GM23338 (cell line): ENCODE measurements at regions not wholly inside any gene's neighbourhood (a gene's known extent, or its start where the extent isn't known, plus 50 kb on each side); places are given as distances from the start of the nearest gene placed in this dataset.

Experiments used
- ATAC-seq: fragments of 200-7000 bp; cut with Tn5 transposase; 3 replicates; pipeline ENCODE4 v1.9.1; 2020
- DNase-seq: peaks from one replicate; pipeline ENCODE4 v3.0.0-alpha.2; 2015; ENCODE audit warnings: low spot score
- H2AFZ ChIP-seq: fragments of 200-600 bp; sonication (generic); 2 replicates; pipeline ENCODE4 v1.8.0; 2016; ENCODE audit warnings: antibody characterized with exemption, mild to moderate bottlenecking, moderate library complexity
- H3F3A ChIP-seq: fragments of 200-600 bp; sonication (generic); replicated peaks from 2 replicates; pipeline ENCODE4 v1.8.0; 2017; ENCODE audit warnings: antibody characterized with exemption, mixed run types, low read depth
- H3K27ac ChIP-seq: fragments of 200-600 bp; sonication (generic); 2 replicates; pipeline ENCODE4 v1.6.1; 2016; ENCODE audit warnings: low read depth
- H3K27me3 ChIP-seq: fragments of 200-600 bp; sonication (generic); 2 replicates; pipeline ENCODE4 v1.8.0; 2016; ENCODE audit warnings: mild to moderate bottlenecking, mixed run types, moderate library complexity; ENCODE audit not compliant: insufficient read depth
- H3K36me3 ChIP-seq: fragments of 200-600 bp; sonication (generic); 2 replicates; pipeline ENCODE4 v1.8.0; 2016; ENCODE audit warnings: mild to moderate bottlenecking; ENCODE audit not compliant: insufficient read depth
- H3K4me1 ChIP-seq: fragments of 200-600 bp; sonication (generic); 2 replicates; pipeline ENCODE4 v1.8.0; 2016; ENCODE audit warnings: mild to moderate bottlenecking, moderate library complexity; ENCODE audit not compliant: insufficient read depth
- H3K4me2 ChIP-seq: fragments of 200-600 bp; sonication (generic); 2 replicates; pipeline ENCODE4 v1.7.1; 2017; ENCODE audit warnings: mixed run types
- H3K4me3 ChIP-seq: fragments of 200-600 bp; sonication (generic); 2 replicates; pipeline ENCODE4 v1.6.1; 2016; ENCODE audit warnings: mixed run types
- H3K79me2 ChIP-seq: fragments of 200-600 bp; sonication (generic); replicated peaks from 2 replicates; pipeline ENCODE4 v1.8.0; 2017; ENCODE audit warnings: mild to moderate bottlenecking; ENCODE audit not compliant: insufficient read depth
- H3K9me2 ChIP-seq: fragments of 200-600 bp; sonication (generic); 2 replicates; pipeline ENCODE4 v1.8.0; 2017; ENCODE audit not compliant: insufficient read depth
- H4K20me1 ChIP-seq: fragments of 200-600 bp; sonication (generic); replicated peaks from 2 replicates; pipeline ENCODE4 v1.8.0; 2017; ENCODE audit warnings: mild to moderate bottlenecking; ENCODE audit not compliant: insufficient read depth
- H3K27ac Mint-ChIP-seq: 2 replicates; pipeline ENCODE4 v1.8.0; 2020; ENCODE audit warnings: inconsistent platforms, mild to moderate bottlenecking, moderate library complexity, mixed read lengths
- H3K27me3 Mint-ChIP-seq: 3 replicates; pipeline ENCODE4 v1.8.0; 2022; ENCODE audit warnings: low read depth, mild to moderate bottlenecking, moderate library complexity, mixed read lengths, inconsistent platforms; ENCODE audit not compliant: insufficient read depth, poor library complexity
- H3K36me3 Mint-ChIP-seq: 3 replicates; pipeline ENCODE4 v1.8.0; 2021; ENCODE audit warnings: low read depth, mild to moderate bottlenecking, inconsistent platforms, moderate library complexity, mixed read lengths
- H3K4me1 Mint-ChIP-seq: 3 replicates; pipeline ENCODE4 v1.8.0; 2020; ENCODE audit warnings: mild to moderate bottlenecking, inconsistent platforms, mixed read lengths
- H3K4me3 Mint-ChIP-seq: 3 replicates; pipeline ENCODE4 v1.8.0; 2021; ENCODE audit warnings: moderate library complexity, mild to moderate bottlenecking, inconsistent platforms, mixed read lengths
- H3K9me3 Mint-ChIP-seq: 3 replicates; pipeline ENCODE4 v1.8.0; 2020; ENCODE audit warnings: moderate library complexity, mild to moderate bottlenecking, inconsistent platforms, mixed read lengths
- CTCF ChIP-seq, 2 experiments: fragments of 200-600 bp in 1 of 2; sonication (generic) in 1 of 2; conservative IDR thresholded peaks; 2 replicates each; pipeline versions ENCODE4 v1.5.1 to v1.6.1; 2016 to 2017; ENCODE audit warnings: antibody characterized with exemption in 2 of 2, low read depth in 2 of 2, mild to moderate bottlenecking in 2 of 2, moderate library complexity in 1 of 2
- ETS1 ChIP-seq: IDR thresholded peaks from 2 replicates; pipeline ENCODE4 v1.6.1; 2016; ENCODE audit warnings: antibody characterized with exemption
- EZH2 ChIP-seq: fragments of 200-600 bp; sonication (generic); IDR thresholded peaks from one replicate; pipeline ENCODE4 v1.8.0; 2017; ENCODE audit warnings: antibody characterized with exemption, mild to moderate bottlenecking, low read depth; ENCODE audit not compliant: unreplicated experiment
- EZH2phosphoT487 ChIP-seq: fragments of 200-600 bp; sonication (generic); IDR thresholded peaks from one replicate; pipeline ENCODE4 v1.8.1; 2018; ENCODE audit warnings: antibody characterized with exemption; ENCODE audit not compliant: unreplicated experiment
- NANOG ChIP-seq: IDR thresholded peaks from 2 replicates; pipeline ENCODE4 v1.6.1; 2016; ENCODE audit warnings: antibody characterized with exemption, borderline replicate concordance
- POLR2AphosphoS5 ChIP-seq: IDR thresholded peaks from 2 replicates; pipeline ENCODE4 v1.6.1; 2016; ENCODE audit warnings: antibody characterized with exemption, low read depth
- REST ChIP-seq: IDR thresholded peaks from one replicate; pipeline ENCODE4 v1.6.1; 2018; ENCODE audit warnings: antibody characterized with exemption; ENCODE audit not compliant: unreplicated experiment
- STAT1 ChIP-seq: IDR thresholded peaks from one replicate; pipeline ENCODE4 v1.6.1; 2016; ENCODE audit warnings: antibody characterized with exemption; ENCODE audit not compliant: unreplicated experiment
- ZNF114 ChIP-seq: fragments of 250-450 bp; sonication (Bioruptor Pico); IDR thresholded peaks from 2 replicates; pipeline ENCODE4 v1.5.0; 2020; ENCODE audit warnings: mild to moderate bottlenecking, moderate library complexity
- ZNF331 ChIP-seq: fragments of 250-450 bp; sonication (Bioruptor Pico); IDR thresholded peaks from 2 replicates; pipeline ENCODE4 v1.5.0; 2020; ENCODE audit warnings: low read depth, mild to moderate bottlenecking, moderate library complexity
- TF ChIP-seq, protein P1 (sequence below): fragments of 250-450 bp; sonication (Bioruptor Pico); IDR thresholded peaks from 2 replicates; pipeline ENCODE4 v1.5.0; 2020; ENCODE audit warnings: mild to moderate bottlenecking, moderate library complexity

DNA sequence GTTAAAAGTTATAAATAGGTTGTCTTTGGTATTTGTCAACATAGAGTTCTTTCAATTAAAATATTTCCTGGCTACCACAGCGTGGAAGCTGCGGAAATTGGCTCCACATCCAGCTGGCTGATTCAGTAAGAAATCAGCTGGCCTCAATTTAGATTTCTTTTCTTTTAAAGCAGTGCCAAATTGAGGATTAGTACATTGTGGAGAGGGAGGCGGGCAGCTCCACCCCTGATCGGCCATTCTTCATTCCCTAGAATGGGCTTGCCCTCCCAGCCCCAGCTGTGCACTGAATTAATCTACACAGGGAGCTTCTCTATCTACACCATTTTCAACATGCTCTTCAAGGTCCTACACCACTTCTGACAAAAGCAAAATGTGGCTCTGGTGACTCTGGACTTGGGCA lies 624.8 kb downstream of the DACH1 start:
- H3K27ac Mint-ChIP-seq = no peak overlapping the region; the same call in 1 of the 2 replicates
- no peaks in the 10 kb centered on the region for H3K27me3 Mint-ChIP-seq
- Histone ChIP-seq H3K79me2 (no peaks in the 10 kb centered on the region), H3K4me2 (no peak overlapping the region), H3F3A (no peaks in the 10 kb centered on the region), H3K27ac (no peak overlapping the region), H3K36me3 (no peaks in the 10 kb centered on the region), H2AFZ (peak overlapping the region; percentile 12; the same call in 1 of the 2 replicates), H4K20me1 (no peaks in the 10 kb centered on the region), H3K4me3 (no peak overlapping the region), H3K9me2 (no peaks in the 10 kb centered on the region), H3K4me1 (no peaks in the 10 kb centered on the region; the same call in 1 of the 2 replicates), H3K27me3 (no peaks in the 10 kb centered on the region)
- no peak overlapping the region for H3K4me3 Mint-ChIP-seq
- no peak for ATAC-seq
- H3K36me3 Mint-ChIP-seq = no peaks in the 10 kb centered on the region
- H3K9me3 Mint-ChIP-seq = no peaks in the 10 kb centered on the region
- no peak for TF ChIP-seq EZH2phosphoT487
- TF ChIP-seq POLR2AphosphoS5 = no peak
- TF ChIP-seq, protein P1, sequence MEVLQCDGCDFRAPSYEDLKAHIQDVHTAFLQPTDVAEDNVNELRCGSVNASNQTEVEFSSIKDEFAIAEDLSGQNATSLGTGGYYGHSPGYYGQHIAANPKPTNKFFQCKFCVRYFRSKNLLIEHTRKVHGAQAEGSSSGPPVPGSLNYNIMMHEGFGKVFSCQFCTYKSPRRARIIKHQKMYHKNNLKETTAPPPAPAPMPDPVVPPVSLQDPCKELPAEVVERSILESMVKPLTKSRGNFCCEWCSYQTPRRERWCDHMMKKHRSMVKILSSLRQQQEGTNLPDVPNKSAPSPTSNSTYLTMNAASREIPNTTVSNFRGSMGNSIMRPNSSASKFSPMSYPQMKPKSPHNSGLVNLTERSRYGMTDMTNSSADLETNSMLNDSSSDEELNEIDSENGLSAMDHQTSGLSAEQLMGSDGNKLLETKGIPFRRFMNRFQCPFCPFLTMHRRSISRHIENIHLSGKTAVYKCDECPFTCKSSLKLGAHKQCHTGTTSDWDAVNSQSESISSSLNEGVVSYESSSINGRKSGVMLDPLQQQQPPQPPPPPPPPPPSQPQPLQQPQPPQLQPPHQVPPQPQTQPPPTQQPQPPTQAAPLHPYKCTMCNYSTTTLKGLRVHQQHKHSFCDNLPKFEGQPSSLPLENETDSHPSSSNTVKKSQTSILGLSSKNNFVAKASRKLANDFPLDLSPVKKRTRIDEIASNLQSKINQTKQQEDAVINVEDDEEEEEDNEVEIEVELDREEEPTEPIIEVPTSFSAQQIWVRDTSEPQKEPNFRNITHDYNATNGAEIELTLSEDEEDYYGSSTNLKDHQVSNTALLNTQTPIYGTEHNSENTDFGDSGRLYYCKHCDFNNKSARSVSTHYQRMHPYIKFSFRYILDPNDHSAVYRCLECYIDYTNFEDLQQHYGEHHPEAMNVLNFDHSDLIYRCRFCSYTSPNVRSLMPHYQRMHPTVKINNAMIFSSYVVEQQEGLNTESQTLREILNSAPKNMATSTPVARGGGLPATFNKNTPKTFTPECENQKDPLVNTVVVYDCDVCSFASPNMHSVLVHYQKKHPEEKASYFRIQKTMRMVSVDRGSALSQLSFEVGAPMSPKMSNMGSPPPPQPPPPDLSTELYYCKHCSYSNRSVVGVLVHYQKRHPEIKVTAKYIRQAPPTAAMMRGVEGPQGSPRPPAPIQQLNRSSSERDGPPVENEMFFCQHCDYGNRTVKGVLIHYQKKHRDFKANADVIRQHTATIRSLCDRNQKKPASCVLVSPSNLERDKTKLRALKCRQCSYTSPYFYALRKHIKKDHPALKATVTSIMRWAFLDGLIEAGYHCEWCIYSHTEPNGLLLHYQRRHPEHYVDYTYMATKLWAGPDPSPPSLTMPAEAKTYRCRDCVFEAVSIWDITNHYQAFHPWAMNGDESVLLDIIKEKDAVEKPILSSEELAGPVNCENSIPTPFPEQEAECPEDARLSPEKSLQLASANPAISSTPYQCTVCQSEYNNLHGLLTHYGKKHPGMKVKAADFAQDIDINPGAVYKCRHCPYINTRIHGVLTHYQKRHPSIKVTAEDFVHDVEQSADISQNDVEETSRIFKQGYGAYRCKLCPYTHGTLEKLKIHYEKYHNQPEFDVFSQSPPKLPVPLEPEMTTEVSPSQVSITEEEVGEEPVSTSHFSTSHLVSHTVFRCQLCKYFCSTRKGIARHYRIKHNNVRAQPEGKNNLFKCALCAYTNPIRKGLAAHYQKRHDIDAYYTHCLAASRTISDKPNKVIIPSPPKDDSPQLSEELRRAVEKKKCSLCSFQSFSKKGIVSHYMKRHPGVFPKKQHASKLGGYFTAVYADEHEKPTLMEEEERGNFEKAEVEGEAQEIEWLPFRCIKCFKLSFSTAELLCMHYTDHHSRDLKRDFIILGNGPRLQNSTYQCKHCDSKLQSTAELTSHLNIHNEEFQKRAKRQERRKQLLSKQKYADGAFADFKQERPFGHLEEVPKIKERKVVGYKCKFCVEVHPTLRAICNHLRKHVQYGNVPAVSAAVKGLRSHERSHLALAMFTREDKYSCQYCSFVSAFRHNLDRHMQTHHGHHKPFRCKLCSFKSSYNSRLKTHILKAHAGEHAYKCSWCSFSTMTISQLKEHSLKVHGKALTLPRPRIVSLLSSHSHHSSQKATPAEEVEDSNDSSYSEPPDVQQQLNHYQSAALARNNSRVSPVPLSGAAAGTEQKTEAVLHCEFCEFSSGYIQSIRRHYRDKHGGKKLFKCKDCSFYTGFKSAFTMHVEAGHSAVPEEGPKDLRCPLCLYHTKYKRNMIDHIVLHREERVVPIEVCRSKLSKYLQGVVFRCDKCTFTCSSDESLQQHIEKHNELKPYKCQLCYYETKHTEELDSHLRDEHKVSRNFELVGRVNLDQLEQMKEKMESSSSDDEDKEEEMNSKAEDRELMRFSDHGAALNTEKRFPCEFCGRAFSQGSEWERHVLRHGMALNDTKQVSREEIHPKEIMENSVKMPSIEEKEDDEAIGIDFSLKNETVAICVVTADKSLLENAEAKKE = no peak
- no peak for TF ChIP-seq NANOG
- TF ChIP-seq EZH2 = no peak
- no peak for TF ChIP-seq ZNF114
- no peak for TF ChIP-seq REST
- TF ChIP-seq ETS1 = no peak
- TF ChIP-seq ZNF331 = no peak
- no peak for TF ChIP-seq CTCF (conservative IDR thresholded peaks at IDR 0.05; ENCODE audit: low read depth in 2 of 2)
- no peak for TF ChIP-seq STAT1
- peaks cover 2% of the 10 kb centered on the region for H3K4me1 Mint-ChIP-seq
- DNase-seq = no peak
